ENCODE measurements at regions not wholly inside any gene's neighbourhood (a gene's known extent, or its start where the extent isn't known, plus 50 kb on each side); places are given as distances from the start of the nearest gene placed in this dataset.

DNA sequence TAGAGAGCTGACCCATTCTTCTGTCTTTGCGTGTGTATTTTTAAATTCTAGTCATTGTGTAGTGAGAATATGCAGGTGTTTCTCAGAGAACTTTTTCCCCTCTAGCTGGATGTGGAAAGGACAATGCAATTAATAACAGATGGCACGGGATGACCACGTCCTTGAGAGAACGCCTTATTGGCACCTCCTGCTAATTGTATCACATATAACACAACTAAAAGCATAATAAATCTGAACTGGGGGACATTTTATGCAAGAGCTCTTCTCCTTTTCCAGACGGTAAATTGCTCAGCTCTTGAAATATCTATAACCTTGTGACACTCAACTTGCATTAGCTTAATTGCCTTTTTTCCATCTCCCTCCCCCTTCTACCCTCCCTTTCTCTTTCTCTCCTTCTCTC, 62.9 kb upstream of the IZUMO3 start:
- Histone ChIP-seq H3K9me3 (ENCODE audit: control insufficient read depth, insufficient read depth, low read depth, low read length) (no peaks in the 10 kb centered on the region), H3K4me1 (ENCODE audit: control insufficient read depth, insufficient read depth, low read length) (no peaks in the 10 kb centered on the region), H3K27ac (ENCODE audit: low read length) (no peak overlapping the region), H3K36me3 (ENCODE audit: control insufficient read depth, insufficient read depth, low read length) (no peaks in the 10 kb centered on the region), H3K4me3 (ENCODE audit: low read depth in 2 of 2, low read length in 2 of 2) (no peak overlapping the region), H3K27me3 (ENCODE audit: control insufficient read depth, insufficient read depth, low read length) (no peaks in the 10 kb centered on the region)
- ChIA-PET CTCF (no interaction called here), POLR2A (no interaction called here)
- intact Hi-C loops (cut with micrococcal nuclease; ENCODE audit: unreplicated experiment) (no loop called here), in situ Hi-C loops (cut with HindIII; ENCODE audit: low pct_unique_long_range_greater_than_20kb, low sequenced_read_pairs) (no loop called here)
- ATAC-seq (no peak), DNase-seq (ENCODE audit: low read depth, low spot score) (no peak)
- BruUV-seq (replicated peaks) = no TSS peak
- TF ChIP-seq, protein P1, sequence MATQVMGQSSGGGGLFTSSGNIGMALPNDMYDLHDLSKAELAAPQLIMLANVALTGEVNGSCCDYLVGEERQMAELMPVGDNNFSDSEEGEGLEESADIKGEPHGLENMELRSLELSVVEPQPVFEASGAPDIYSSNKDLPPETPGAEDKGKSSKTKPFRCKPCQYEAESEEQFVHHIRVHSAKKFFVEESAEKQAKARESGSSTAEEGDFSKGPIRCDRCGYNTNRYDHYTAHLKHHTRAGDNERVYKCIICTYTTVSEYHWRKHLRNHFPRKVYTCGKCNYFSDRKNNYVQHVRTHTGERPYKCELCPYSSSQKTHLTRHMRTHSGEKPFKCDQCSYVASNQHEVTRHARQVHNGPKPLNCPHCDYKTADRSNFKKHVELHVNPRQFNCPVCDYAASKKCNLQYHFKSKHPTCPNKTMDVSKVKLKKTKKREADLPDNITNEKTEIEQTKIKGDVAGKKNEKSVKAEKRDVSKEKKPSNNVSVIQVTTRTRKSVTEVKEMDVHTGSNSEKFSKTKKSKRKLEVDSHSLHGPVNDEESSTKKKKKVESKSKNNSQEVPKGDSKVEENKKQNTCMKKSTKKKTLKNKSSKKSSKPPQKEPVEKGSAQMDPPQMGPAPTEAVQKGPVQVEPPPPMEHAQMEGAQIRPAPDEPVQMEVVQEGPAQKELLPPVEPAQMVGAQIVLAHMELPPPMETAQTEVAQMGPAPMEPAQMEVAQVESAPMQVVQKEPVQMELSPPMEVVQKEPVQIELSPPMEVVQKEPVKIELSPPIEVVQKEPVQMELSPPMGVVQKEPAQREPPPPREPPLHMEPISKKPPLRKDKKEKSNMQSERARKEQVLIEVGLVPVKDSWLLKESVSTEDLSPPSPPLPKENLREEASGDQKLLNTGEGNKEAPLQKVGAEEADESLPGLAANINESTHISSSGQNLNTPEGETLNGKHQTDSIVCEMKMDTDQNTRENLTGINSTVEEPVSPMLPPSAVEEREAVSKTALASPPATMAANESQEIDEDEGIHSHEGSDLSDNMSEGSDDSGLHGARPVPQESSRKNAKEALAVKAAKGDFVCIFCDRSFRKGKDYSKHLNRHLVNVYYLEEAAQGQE (IDR thresholded peaks at IDR 0.05; ENCODE audit: insufficient read depth in 1 of 2, low read depth in 2 of 2, low read length in 1 of 2) = no peak

- ATAC-seq = no peak
- Histone ChIP-seq H3K36me3 (ENCODE audit: control insufficient read depth, insufficient read depth, low read length) (no peaks in the 10 kb centered on the region), H3K27me3 (ENCODE audit: control insufficient read depth, insufficient read depth, low read length) (no peaks in the 10 kb centered on the region), H3K9me3 (ENCODE audit: control insufficient read depth, insufficient read depth, low read depth, low read length) (no peaks in the 10 kb centered on the region), H3K4me3 (ENCODE audit: low read depth in 2 of 2, low read length in 2 of 2) (no peak overlapping the region), H3K27ac (ENCODE audit: low read length) (no peak overlapping the region), H3K4me1 (ENCODE audit: control insufficient read depth, insufficient read depth, low read length) (no peaks in the 10 kb centered on the region)
- intact Hi-C loops (cut with micrococcal nuclease; ENCODE audit: unreplicated experiment) = no loop called here
- in situ Hi-C loops (cut with HindIII; ENCODE audit: low pct_unique_long_range_greater_than_20kb, low sequenced_read_pairs) = no loop called here
- TF ChIP-seq POLR2AphosphoS5 (IDR thresholded peaks at IDR 0.05; ENCODE audit: low read depth, low read length) = no peak
- TF ChIP-seq, protein P1 (IDR thresholded peaks at IDR 0.05; ENCODE audit: insufficient read depth in 1 of 2, low read depth in 2 of 2, low read length in 1 of 2) = no peak
- ChIA-PET CTCF (no interaction called here), POLR2A (no interaction called here)
- BruUV-seq (replicated peaks) = no TSS peak
- no peak for DNase-seq (ENCODE audit: low read depth, low spot score)
Observed at GRCh38 chr9:24602693-24603352, 57.1 kb upstream of the IZUMO3 start.
